ENCODE measurements at regions not wholly inside any gene's neighbourhood (a gene's known extent, or its start where the extent isn't known, plus 50 kb on each side); places are given as distances from the start of the nearest gene placed in this dataset.

DNA sequence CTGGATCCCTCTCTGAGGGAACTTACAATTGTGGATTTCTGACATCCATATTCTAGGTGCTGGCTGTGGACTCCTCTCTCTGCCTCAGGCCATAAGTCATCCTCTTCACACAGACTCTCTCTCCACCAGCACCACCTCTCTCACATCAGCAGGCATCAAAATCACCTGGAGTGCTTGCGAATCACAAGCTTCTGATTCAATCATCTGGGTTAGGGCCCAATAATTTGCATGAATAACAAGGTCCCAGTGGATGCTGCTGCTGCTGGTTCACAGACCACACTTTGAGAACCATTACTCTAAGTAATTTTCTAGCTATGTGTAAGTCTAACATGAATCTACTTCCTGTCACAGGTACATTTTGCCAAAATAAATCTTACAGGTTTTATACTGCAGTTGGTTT, 214.9 kb downstream of the DSEL start:
- H3K9me3 ChIP-seq, result peaks cover 0 to 7% (median 0%) of the 10 kb centered on the region in 3 donors
- H3K27ac ChIP-seq, result no peak overlapping the region
- H3K27me3 ChIP-seq, result no peaks in the 10 kb centered on the region
- no peak overlapping the region for H3K4me3 ChIP-seq
- 71 to 81% methylated on average over 1 of the region's 1 CpG for whole genome bisulfite sequencing, 2 donors
- no peaks in the 10 kb centered on the region for H3K4me1 ChIP-seq
- H3K36me3 ChIP-seq (replicated peaks in 1 of 2; ENCODE audit: insufficient read depth in 1 of 2, low read depth in 2 of 2), result no peaks in the 10 kb centered on the region
- intact Hi-C loops (cut with DNase I), result no loop called here
- TF ChIP-seq POLR2A (IDR thresholded peaks at IDR 0.05), result no peak
- no peak for DNase-seq
- ATAC-seq, result no peak

DNA sequence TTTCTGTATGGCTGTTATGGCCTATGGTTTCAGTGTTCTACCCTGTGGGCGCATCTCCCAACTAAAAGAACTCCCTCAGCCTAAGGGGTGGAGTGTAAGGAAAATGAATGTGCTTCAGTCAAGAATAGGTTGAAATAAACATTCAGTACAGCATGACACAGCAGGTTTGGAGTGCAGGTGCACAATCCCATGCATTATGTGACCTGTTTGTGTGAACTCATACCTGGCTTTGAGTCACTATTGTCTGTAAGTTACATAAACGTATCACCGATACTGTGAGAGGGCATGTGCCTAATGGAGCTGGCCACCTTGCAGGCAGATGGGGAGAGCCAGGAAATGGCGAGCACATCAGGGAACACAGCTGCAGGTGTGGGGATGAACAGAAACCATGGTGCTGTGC, 216.0 kb downstream of the DSEL start:
- Histone ChIP-seq H3K36me3 (replicated peaks in 1 of 2; ENCODE audit: insufficient read depth in 1 of 2, low read depth in 2 of 2) (no peaks in the 10 kb centered on the region), H3K27me3 (no peaks in the 10 kb centered on the region), H3K9me3 (peaks cover 0 to 7% (median 0%) of the 10 kb centered on the region in 3 donors), H3K27ac (no peak overlapping the region), H3K4me1 (no peaks in the 10 kb centered on the region), H3K4me3 (no peak overlapping the region)
- no peak for ATAC-seq
- WGBS, 2 donors, result 75 to 80% methylated on average over 4 of the region's 4 CpGs
- no peak for DNase-seq
- TF ChIP-seq POLR2A (IDR thresholded peaks at IDR 0.05), result no peak
- TF ChIP-seq, protein P1, sequence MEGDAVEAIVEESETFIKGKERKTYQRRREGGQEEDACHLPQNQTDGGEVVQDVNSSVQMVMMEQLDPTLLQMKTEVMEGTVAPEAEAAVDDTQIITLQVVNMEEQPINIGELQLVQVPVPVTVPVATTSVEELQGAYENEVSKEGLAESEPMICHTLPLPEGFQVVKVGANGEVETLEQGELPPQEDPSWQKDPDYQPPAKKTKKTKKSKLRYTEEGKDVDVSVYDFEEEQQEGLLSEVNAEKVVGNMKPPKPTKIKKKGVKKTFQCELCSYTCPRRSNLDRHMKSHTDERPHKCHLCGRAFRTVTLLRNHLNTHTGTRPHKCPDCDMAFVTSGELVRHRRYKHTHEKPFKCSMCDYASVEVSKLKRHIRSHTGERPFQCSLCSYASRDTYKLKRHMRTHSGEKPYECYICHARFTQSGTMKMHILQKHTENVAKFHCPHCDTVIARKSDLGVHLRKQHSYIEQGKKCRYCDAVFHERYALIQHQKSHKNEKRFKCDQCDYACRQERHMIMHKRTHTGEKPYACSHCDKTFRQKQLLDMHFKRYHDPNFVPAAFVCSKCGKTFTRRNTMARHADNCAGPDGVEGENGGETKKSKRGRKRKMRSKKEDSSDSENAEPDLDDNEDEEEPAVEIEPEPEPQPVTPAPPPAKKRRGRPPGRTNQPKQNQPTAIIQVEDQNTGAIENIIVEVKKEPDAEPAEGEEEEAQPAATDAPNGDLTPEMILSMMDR (IDR thresholded peaks at IDR 0.05), result no peak
- intact Hi-C loops (cut with DNase I), result no loop called here

DNA sequence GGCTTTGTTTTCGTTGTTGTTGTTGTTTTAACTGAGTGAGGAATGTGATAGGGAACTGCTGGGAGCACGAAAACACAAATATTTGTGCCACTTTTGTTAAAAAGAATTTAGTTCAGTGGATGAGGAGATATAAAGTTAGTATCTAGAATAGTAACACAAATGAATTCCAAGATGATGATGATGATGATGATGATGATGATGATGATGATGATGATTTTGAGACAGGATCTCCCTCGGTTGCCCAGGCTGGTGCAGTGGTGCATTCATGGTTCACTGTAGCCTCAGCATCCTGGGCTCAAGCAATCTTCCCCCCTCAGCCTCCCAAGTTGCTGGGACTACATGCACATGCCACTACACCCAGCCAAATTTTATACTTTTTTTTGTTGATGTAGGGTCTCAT, 223.7 kb downstream of the DSEL start:
- Histone ChIP-seq H3K27ac (no peak overlapping the region), H3K4me1 (no peaks in the 10 kb centered on the region), H3K36me3 (replicated peaks in 1 of 2; ENCODE audit: insufficient read depth in 1 of 2, low read depth in 2 of 2) (no peaks in the 10 kb centered on the region), H3K9me3 (no peaks in the 10 kb centered on the region), H3K4me3 (no peak overlapping the region), H3K27me3 (no peaks in the 10 kb centered on the region)
- TF ChIP-seq, protein P1 (IDR thresholded peaks at IDR 0.05), result no peak
- TF ChIP-seq POLR2A (IDR thresholded peaks at IDR 0.05), result no peak
- ATAC-seq (no peak), DNase-seq (no peak)
- intact Hi-C loops (cut with DNase I), result no loop called here
- 49 to 51% methylated on average over 3 of the region's 3 CpGs for WGBS, 2 donors

DNA sequence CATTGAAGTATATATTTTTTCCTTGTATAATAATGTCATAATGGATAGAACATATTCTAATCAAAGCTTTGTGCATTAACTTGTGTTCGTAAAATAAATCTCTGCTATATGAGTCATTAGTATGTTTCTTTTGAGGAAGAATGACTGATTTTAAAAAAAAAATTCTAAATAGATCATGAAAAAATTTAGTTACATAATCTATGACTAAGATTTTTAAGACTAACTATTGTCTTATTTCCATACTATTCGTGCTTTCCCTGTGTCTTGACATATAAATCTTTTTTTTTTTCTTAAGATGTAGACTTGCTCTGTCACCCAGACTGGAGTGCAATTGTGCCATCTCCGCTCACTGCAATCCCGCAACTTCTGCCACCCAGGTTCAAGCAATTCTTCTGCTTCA, 226.1 kb downstream of the DSEL start:
- 47 to 48% methylated on average over 4 of the region's 4 CpGs for WGBS, 2 donors
- DNase-seq (no peak), ATAC-seq (no peak)
- intact Hi-C loops (cut with DNase I), result no loop called here
- H3K4me3 ChIP-seq, result no peak overlapping the region
- H3K4me1 ChIP-seq, result no peaks in the 10 kb centered on the region
- no peaks in the 10 kb centered on the region for H3K36me3 ChIP-seq (replicated peaks in 1 of 2; ENCODE audit: insufficient read depth in 1 of 2, low read depth in 2 of 2)
- H3K27ac ChIP-seq, result no peak overlapping the region
- no peak for TF ChIP-seq POLR2A (IDR thresholded peaks at IDR 0.05)
- TF ChIP-seq, protein P1 (IDR thresholded peaks at IDR 0.05), result no peak
- no peaks in the 10 kb centered on the region for H3K27me3 ChIP-seq
- H3K9me3 ChIP-seq, result no peaks in the 10 kb centered on the region

DNA sequence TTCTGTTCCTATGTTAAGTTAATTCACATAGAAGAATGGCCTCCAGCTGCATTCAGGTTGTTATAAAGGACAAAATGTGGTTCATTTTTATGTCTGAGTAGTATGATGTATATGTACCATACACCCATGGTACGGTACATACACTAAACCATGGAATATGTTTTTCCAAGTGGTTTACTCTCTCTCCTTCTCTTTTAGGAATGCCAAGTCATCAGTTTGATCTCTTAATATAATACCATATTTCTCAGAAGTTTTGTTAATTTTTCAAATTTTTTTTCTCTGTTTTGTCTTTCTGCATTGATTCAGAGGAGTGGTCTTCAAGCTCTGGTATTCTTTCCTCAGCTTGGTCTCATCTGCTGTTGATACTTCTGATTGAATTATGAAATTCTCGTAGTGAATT, 230.9 kb downstream of the DSEL start:
- Histone ChIP-seq H3K9me3 (no peaks in the 10 kb centered on the region), H3K4me3 (no peak overlapping the region), H3K27me3 (no peaks in the 10 kb centered on the region), H3K27ac (no peak overlapping the region), H3K4me1 (no peaks in the 10 kb centered on the region), H3K36me3 (replicated peaks in 1 of 2; ENCODE audit: insufficient read depth in 1 of 2, low read depth in 2 of 2) (no peaks in the 10 kb centered on the region)
- no peak for DNase-seq
- no peak for ATAC-seq
- intact Hi-C loops (cut with DNase I), result no loop called here
- 50 to 75% methylated on average over 2 of the region's 2 CpGs for WGBS, 2 donors
- no peak for TF ChIP-seq POLR2A (IDR thresholded peaks at IDR 0.05)
- TF ChIP-seq, protein P1 (IDR thresholded peaks at IDR 0.05), result no peak
